ENCODE measurements at regions not wholly inside any gene's neighbourhood (a gene's known extent, or its start where the extent isn't known, plus 50 kb on each side); places are given as distances from the start of the nearest gene placed in this dataset.
A peak's percentile ranks its signal among the peaks of the same experiment; 100 is the strongest.
"Not testable (repeated sequence)": the region's sequence is repeated elsewhere in the genome, so short reads cannot be mapped to it uniquely, and the experiment has no call there.

- no peaks in the 10 kb centered on the region for H3K36me3 ChIP-seq (ENCODE audit: control insufficient read depth in 3 of 3, insufficient read depth in 2 of 3, low read depth in 1 of 3, low read length in 3 of 3)
- FAIRE-seq (no peak), DNase-seq (no peak)
- H3K4me1 ChIP-seq (ENCODE audit: control insufficient read depth in 3 of 3, insufficient read depth in 2 of 3, low read depth in 1 of 3, low read length in 2 of 3): no peaks in the 10 kb centered on the region
- H3K4me3 ChIP-seq (ENCODE audit: low read depth in 1 of 3, low read length in 3 of 3): no peak overlapping the region
- 76 to 81% (median 79%) methylated on average over 6 of the region's 6 CpGs for WGBS, 3 donors
- no peaks in the 10 kb centered on the region for H3K9me3 ChIP-seq (ENCODE audit: control insufficient read depth in 2 of 2, insufficient read depth in 1 of 2, low read depth in 1 of 2, low read length in 1 of 2)
- H3K27ac ChIP-seq (ENCODE audit: low read depth in 1 of 3, low read length in 2 of 3): no peak overlapping the region
- peaks cover 0 to 16% (median 10%) of the 10 kb centered on the region in 3 donors for H3K27me3 ChIP-seq (ENCODE audit: control insufficient read depth in 3 of 3, insufficient read depth in 3 of 3, low read length in 3 of 3)
Observed at GRCh38 chr1:38730511-38731397, 128.8 kb downstream of the RRAGC start.

GRCh38 chr1:38728585-38728908 lies 131.0 kb downstream of the RRAGC start:
- 20 to 32% (median 21%) methylated on average over 1 of the region's 1 CpG for WGBS, 3 donors
- FAIRE-seq (no peak), DNase-seq (no peak)
- Histone ChIP-seq H3K27me3 (ENCODE audit: control insufficient read depth in 3 of 3, insufficient read depth in 3 of 3, low read length in 3 of 3) (peaks cover 0 to 16% (median 10%) of the 10 kb centered on the region in 3 donors), H3K9me3 (ENCODE audit: control insufficient read depth in 2 of 2, insufficient read depth in 1 of 2, low read depth in 1 of 2, low read length in 1 of 2) (no peaks in the 10 kb centered on the region), H3K36me3 (ENCODE audit: control insufficient read depth in 3 of 3, insufficient read depth in 2 of 3, low read depth in 1 of 3, low read length in 3 of 3) (no peaks in the 10 kb centered on the region), H3K27ac (ENCODE audit: low read depth in 1 of 3, low read length in 2 of 3) (peak overlapping the region in 1 of 3 donors; percentile 22), H3K4me1 (ENCODE audit: control insufficient read depth in 3 of 3, insufficient read depth in 2 of 3, low read depth in 1 of 3, low read length in 2 of 3) (no peaks in the 10 kb centered on the region), H3K4me3 (ENCODE audit: low read depth in 1 of 3, low read length in 3 of 3) (no peak overlapping the region)

GRCh38 chr1:38727684-38728584 lies 131.6 kb downstream of the RRAGC start:
- Histone ChIP-seq H3K4me3 (ENCODE audit: low read depth in 1 of 3, low read length in 3 of 3) (no peak overlapping the region), H3K27ac (ENCODE audit: low read depth in 1 of 3, low read length in 2 of 3) (peak overlapping the region in 1 of 3 donors; percentile 22), H3K36me3 (ENCODE audit: control insufficient read depth in 3 of 3, insufficient read depth in 2 of 3, low read depth in 1 of 3, low read length in 3 of 3) (no peaks in the 10 kb centered on the region), H3K27me3 (ENCODE audit: control insufficient read depth in 3 of 3, insufficient read depth in 3 of 3, low read length in 3 of 3) (peaks cover 0 to 16% (median 10%) of the 10 kb centered on the region in 3 donors), H3K9me3 (ENCODE audit: control insufficient read depth in 2 of 2, insufficient read depth in 1 of 2, low read depth in 1 of 2, low read length in 1 of 2) (no peaks in the 10 kb centered on the region), H3K4me1 (ENCODE audit: control insufficient read depth in 3 of 3, insufficient read depth in 2 of 3, low read depth in 1 of 3, low read length in 2 of 3) (no peaks in the 10 kb centered on the region)
- peak in 1 of 2 donors; percentile 32 for DNase-seq
- no peak for FAIRE-seq
- 12 to 22% (median 22%) methylated on average over 20 of the region's 20 CpGs for WGBS, 3 donors

GRCh38 chr1:38725321-38725961 lies 134.1 kb downstream of the RRAGC start:
- H3K36me3 ChIP-seq (ENCODE audit: control insufficient read depth in 3 of 3, insufficient read depth in 2 of 3, low read depth in 1 of 3, low read length in 3 of 3); H3K9me3 ChIP-seq (ENCODE audit: control insufficient read depth in 2 of 2, insufficient read depth in 1 of 2, low read depth in 1 of 2, low read length in 1 of 2); H3K4me1 ChIP-seq (ENCODE audit: control insufficient read depth in 3 of 3, insufficient read depth in 2 of 3, low read depth in 1 of 3, low read length in 2 of 3); H3K4me3 ChIP-seq (ENCODE audit: low read depth in 1 of 3, low read length in 3 of 3); FAIRE-seq; DNase-seq; H3K27ac ChIP-seq (ENCODE audit: low read depth in 1 of 3, low read length in 2 of 3); H3K27me3 ChIP-seq (ENCODE audit: control insufficient read depth in 3 of 3, insufficient read depth in 3 of 3, low read length in 3 of 3): not testable (repeated sequence)
- WGBS, 3 donors: 64 to 77% (median 66%) methylated on average over 8 of the region's 8 CpGs

- 19 to 46% (median 27%) methylated on average over 7 of the region's 7 CpGs for WGBS, 3 donors
- H3K4me1 ChIP-seq (ENCODE audit: control insufficient read depth in 3 of 3, insufficient read depth in 2 of 3, low read depth in 1 of 3, low read length in 2 of 3): no peaks in the 10 kb centered on the region
- peaks cover 0 to 10% (median 3%) of the 10 kb centered on the region in 3 donors for H3K27me3 ChIP-seq (ENCODE audit: control insufficient read depth in 3 of 3, insufficient read depth in 3 of 3, low read length in 3 of 3)
- DNase-seq (no peak), FAIRE-seq (no peak)
- no peaks in the 10 kb centered on the region for H3K9me3 ChIP-seq (ENCODE audit: control insufficient read depth in 2 of 2, insufficient read depth in 1 of 2, low read depth in 1 of 2, low read length in 1 of 2)
- H3K27ac ChIP-seq (ENCODE audit: low read depth in 1 of 3, low read length in 2 of 3): no peak overlapping the region
- no peak overlapping the region for H3K4me3 ChIP-seq (ENCODE audit: low read depth in 1 of 3, low read length in 3 of 3)
- H3K36me3 ChIP-seq (ENCODE audit: control insufficient read depth in 3 of 3, insufficient read depth in 2 of 3, low read depth in 1 of 3, low read length in 3 of 3): no peaks in the 10 kb centered on the region
Observed at GRCh38 chr1:38724160-38725131, 135.1 kb downstream of the RRAGC start.

GRCh38 chr1:38721816-38722215 lies 137.8 kb downstream of the RRAGC start:
- H3K4me3 ChIP-seq (ENCODE audit: low read depth in 1 of 3, low read length in 3 of 3): no peak overlapping the region
- H3K4me1 ChIP-seq (ENCODE audit: control insufficient read depth in 3 of 3, insufficient read depth in 2 of 3, low read depth in 1 of 3, low read length in 2 of 3): no peaks in the 10 kb centered on the region
- 76 to 87% (median 84%) methylated on average over 4 of the region's 4 CpGs for WGBS, 3 donors
- DNase-seq: no peak
- no peaks in the 10 kb centered on the region for H3K9me3 ChIP-seq (ENCODE audit: control insufficient read depth in 2 of 2, insufficient read depth in 1 of 2, low read depth in 1 of 2, low read length in 1 of 2)
- no peak overlapping the region for H3K27ac ChIP-seq (ENCODE audit: low read depth in 1 of 3, low read length in 2 of 3)
- no peaks in the 10 kb centered on the region for H3K36me3 ChIP-seq (ENCODE audit: control insufficient read depth in 3 of 3, insufficient read depth in 2 of 3, low read depth in 1 of 3, low read length in 3 of 3)
- no peak for FAIRE-seq
- peaks cover 0 to 5% (median 1%) of the 10 kb centered on the region in 3 donors for H3K27me3 ChIP-seq (ENCODE audit: control insufficient read depth in 3 of 3, insufficient read depth in 3 of 3, low read length in 3 of 3)

GRCh38 chr1:38719880-38720279 lies 139.7 kb downstream of the RRAGC start:
- H3K27ac ChIP-seq (ENCODE audit: low read depth in 1 of 3, low read length in 2 of 3): no peak overlapping the region
- H3K27me3 ChIP-seq (ENCODE audit: control insufficient read depth in 3 of 3, insufficient read depth in 3 of 3, low read length in 3 of 3): peaks cover 0 to 2% (median 0%) of the 10 kb centered on the region in 3 donors
- 73 to 78% (median 76%) methylated on average over 7 of the region's 7 CpGs for WGBS, 3 donors
- no peak overlapping the region for H3K4me3 ChIP-seq (ENCODE audit: low read depth in 1 of 3, low read length in 3 of 3)
- FAIRE-seq: no peak
- H3K9me3 ChIP-seq (ENCODE audit: control insufficient read depth in 2 of 2, insufficient read depth in 1 of 2, low read depth in 1 of 2, low read length in 1 of 2): peaks cover 1 to 3% of the 10 kb centered on the region in 2 donors
- no peaks in the 10 kb centered on the region for H3K36me3 ChIP-seq (ENCODE audit: control insufficient read depth in 3 of 3, insufficient read depth in 2 of 3, low read depth in 1 of 3, low read length in 3 of 3)
- DNase-seq: no peak
- no peaks in the 10 kb centered on the region for H3K4me1 ChIP-seq (ENCODE audit: control insufficient read depth in 3 of 3, insufficient read depth in 2 of 3, low read depth in 1 of 3, low read length in 2 of 3)

All from small intestine (tissue), 7 donors.